GM18870 (cell line): ENCODE measurements at regions not wholly inside any gene's neighbourhood (a gene's known extent, or its start where the extent isn't known, plus 50 kb on each side); places are given as distances from the start of the nearest gene placed in this dataset.

Source experiments
- ATAC-seq: cut with Tn5 transposase; IDR thresholded peaks from one replicate; pipeline ENCODE4 v1.9.1; 2021; ENCODE audit warnings: moderate library complexity; ENCODE audit not compliant: unreplicated experiment

DNA sequence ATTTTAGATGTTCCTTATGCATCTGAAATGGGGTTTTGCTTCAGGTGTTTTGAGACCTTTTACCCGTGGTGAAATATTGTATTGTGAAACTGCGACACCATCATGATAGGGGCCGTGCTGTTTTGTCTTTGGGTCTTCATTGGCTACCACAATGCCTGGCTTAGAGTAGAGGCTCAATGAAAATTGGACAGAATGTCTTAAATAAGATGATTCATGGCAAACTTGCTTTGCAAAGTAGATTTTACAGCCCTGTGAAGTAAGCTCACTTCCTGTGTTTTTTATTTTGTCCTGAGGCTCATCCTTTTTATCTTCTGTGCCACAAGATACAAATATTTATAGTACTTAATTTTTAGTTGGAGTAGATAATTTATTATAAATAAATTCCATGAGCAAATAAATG is 111.3 kb upstream of the FRMD6 start:
- no peak for ATAC-seq

GRCh38 chr14:51544471-51544870 is 107.2 kb upstream of the FRMD6 start:
- ATAC-seq = no peak

DNA sequence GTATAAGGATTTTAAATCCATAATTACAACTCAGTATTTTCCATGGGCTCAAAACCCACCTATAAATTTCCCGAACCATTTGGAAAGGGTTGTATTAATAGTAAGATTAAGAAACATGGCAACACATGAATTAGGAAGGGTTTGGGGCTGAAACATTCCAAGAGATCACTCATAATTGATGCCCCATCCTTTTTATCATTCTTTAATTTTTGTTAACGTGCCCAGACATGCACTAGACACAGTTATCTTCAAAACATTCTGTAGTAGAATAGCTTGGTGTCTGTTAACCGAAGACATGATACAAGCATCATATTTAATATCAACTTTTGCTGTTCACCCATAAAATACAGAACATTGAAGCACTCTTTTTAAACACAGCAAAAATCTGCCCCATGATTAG is 106.8 kb upstream of the FRMD6 start:
- no peak for ATAC-seq

DNA sequence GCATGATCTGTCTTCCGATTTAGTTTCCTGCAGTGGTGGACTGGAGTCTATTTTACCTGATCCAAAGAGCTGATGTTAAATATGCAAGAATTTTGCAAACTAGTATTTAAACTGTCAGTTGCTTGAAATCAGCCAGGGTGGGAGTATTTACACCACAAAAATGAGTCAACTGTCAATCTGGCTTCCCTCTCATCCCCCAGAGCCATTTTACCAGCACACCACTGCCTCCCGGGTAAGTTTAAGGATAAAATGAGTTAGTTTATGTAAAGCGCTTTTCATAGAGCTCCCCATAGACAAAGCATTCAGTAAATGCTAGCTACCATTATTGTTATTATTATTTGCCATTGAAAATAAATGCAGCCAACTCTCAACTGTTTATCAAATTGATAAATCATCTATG is 106.3 kb upstream of the FRMD6 start:
- ATAC-seq = no peak

DNA sequence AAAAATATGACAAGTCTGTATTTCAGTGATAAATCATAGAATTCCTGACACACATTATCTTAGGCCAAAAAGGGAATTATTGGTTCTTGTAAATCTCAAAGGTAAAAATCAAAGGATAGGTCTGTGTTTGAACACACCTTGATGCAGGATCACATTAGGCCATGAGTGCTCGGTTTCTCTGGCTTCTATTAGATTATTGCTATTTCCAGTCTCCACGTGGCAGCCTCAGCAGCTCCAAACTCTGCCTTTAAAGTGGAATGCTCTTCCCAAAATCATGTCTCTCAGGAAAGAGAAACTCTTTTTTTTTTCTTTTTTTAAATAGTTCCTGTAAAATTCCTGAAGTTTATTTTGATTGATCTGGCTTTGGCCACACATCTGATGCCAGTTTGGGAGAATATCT is 105.6 kb upstream of the FRMD6 start:
- no peak for ATAC-seq

DNA sequence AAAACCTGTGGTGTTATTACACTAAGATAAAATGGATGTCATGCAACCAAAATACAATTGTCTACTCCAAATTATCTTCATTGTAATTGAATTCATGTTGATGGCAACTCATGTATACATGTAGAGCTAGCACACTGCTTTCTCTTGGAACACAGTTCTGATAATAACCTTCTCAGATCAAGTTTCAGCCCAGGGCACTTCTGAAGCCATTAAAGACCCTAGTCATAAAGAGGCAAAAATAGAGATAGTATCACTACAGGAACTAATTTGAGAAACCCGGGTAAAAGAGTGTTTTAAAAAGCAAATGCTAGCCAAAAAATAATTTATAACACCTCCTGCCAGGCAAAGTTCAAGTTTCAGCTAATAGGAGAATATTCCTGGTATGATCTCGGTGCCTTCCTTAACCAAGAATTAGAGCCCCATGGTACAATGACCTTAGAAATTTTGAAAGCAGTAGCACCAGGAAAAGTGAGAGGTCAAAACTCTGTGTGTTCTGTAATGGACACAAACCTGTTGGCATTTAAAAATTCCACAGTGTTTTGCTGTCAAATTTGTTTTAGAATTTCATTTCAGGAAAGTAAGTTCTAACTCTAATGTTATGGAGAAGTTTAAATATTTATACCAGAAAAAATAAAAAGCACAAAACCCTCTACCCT is 105.0 kb upstream of the FRMD6 start:
- ATAC-seq = no peak

DNA sequence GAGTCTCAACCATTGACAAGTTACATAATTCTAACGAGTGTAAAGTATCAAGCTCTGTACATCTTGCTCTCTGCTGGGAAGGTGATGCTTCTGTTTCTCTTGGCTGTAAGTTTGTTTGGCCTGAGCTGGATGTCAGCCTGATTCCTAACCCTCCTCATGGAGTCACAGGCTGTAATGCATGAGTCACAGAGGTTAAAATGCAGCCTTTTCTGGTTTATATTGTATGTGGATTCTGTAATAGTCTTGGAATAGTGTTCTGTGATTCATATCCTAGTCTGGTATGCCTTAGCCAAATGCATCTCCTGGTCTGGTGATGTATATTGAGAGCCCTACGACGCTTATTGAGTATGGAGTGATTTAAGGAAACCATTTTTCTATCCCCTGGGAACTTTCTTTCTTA is 104.5 kb upstream of the FRMD6 start:
- no peak for ATAC-seq

GRCh38 chr14:51547701-51548100 is 104.0 kb upstream of the FRMD6 start:
- no peak for ATAC-seq

DNA sequence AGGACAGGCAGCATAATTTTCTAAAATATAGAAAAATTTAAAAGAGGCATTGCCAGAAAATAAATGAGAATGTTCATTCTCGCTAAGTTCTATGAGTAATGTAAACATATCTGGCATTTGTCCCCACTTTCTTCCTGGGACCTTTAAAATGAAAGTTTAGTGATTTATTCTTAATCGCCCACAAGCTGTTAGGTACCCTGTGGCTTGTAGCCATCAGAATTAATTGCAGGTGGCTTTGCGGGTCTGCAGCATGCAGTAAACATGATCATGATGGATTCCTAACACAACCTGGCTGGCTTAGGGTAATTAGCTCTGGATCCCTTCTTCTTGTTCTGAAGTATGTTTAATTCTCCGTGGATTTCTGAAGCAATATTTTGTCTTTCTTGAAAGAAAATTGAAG is 103.5 kb upstream of the FRMD6 start:
- no peak for ATAC-seq

DNA sequence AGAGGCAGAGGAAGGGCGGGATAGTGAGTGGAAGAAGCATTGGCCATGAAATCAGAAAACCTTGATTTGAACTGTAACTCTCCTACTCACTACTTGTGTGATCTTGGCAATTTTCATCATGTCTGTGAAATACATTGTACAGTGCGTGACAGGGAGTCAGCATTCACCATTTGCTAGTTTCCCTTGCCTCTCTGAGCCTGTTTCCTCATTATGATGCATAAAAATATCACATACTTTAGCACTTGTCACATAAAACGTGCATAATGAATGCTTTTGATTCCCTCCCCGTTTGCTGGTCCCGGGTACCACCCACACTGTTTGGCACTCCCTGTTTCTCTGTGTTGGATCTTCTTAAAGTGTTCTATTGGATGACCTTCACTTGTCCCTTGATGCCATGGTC is 101.1 kb upstream of the FRMD6 start:
- no peak for ATAC-seq

- ATAC-seq = no peak
Measured at GRCh38 chr14:51552275-51552674, 99.4 kb upstream of the FRMD6 start.

- ATAC-seq = no peak
Measured at GRCh38 chr14:51552768-51553404, 98.8 kb upstream of the FRMD6 start.

GRCh38 chr14:51554339-51554920 is 97.3 kb upstream of the FRMD6 start:
- no peak for ATAC-seq

- ATAC-seq = no peak
Measured at GRCh38 chr14:51554953-51555352, 96.8 kb upstream of the FRMD6 start.

- no peak for ATAC-seq
Measured at GRCh38 chr14:51561141-51561540, 90.6 kb upstream of the FRMD6 start.

DNA sequence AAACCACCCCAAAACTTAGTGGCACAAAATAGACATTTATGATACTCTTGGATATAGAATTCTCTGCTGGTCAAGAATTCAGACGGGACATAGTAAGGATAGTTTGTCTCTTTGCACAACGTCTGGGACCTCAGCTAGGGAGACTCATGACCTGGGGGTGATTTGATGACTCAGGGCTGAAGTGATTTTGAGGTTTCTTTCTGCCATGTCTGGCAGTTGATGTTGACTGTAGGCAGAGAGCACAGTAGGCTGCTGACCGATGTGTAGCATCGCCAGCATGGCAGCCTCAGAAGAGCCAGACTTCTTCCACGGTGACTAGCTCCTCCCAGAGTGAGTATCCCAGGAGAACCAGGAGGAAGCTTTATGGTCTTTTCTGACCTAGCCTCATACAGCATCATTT is 88.9 kb upstream of the FRMD6 start:
- no peak for ATAC-seq

GRCh38 chr14:51563560-51563959 is 88.2 kb upstream of the FRMD6 start:
- ATAC-seq = no peak

GRCh38 chr14:51564460-51564859 is 87.2 kb upstream of the FRMD6 start:
- ATAC-seq = no peak

DNA sequence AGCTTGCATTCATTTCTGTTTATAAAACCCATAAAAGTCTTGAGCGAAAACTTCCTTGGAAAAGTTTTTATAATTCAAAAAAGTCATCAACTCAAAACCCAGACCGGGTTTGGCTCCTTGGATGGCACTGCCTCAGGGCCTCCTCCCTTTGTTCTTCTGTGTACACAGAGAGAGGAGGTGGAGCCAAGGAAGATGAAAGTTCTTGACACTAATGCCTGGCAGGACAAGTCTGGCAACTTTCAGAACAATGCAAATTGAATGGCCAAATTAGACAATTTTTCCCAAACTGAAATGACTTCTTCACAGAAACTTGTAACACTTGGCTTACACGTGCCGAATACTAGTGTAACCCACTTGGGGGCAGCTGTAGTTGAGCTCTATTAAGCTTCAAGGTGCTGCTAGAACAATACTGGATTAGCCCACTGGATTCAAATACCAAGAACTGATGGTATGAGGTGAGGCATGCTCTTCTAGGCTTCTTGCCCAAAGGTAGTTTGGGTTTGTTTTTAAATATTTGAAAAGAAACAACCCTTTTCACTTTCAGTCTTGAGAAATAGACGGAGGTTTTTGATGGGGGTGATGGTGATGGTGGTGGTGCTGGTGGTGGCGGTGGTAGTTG is 86.6 kb upstream of the FRMD6 start:
- no peak for ATAC-seq

DNA sequence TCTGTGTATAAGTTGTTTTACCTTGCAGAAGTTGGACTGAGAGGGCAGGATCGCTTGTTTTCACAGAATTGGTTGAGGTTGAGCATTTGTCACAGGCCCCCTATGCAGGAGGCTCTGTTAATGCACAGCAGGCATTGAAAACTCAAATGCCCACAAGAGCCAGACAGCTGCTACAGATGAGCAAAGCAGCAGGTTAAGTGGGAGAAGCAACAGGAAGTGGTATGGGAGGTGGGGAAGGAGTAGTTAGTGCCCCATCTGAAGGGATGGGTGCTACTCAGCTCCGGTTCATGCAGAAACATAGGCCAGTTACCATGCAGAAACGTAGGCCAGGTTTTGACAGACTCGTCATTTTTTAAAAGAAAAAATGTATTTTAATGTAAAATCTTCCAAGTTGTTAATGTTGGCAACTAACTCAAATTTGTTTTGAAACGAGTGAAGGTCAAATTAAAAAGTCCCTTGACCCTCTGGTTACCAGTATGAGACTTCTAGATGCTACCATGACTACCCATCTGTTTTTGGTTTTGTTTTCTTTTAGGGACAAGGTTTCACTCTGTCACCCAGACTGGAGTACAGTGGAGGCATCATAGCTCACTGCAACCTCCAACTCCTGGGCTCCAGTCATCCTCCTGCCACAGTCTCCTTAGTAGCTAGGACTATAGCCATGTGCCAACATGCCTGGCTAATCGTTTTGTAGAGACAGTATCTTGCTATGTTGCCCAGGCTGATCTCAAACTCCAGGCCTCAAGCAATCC is 84.7 kb upstream of the FRMD6 start:
- no peak for ATAC-seq

DNA sequence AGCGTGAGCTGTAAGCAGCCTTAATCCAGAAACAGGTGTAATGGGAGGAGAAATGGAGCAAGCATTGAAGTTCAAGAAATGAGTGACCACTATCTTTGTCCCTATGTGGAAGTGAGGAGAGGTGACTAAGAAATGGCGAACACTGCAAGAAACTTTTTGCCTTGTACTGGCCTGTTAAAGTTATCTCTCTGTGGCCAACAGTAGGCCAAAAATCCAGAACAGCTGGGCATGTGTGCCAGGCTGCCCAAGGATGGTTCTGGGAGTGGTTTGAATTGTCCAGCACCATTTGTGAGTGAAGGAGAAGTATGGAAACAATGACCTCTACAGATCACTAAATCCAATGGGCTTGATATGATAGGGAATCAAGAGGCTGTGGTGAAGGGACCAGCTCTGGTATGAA is 83.3 kb upstream of the FRMD6 start:
- ATAC-seq = no peak

GRCh38 chr14:51573607-51574006 is 78.1 kb upstream of the FRMD6 start:
- no peak for ATAC-seq
